H1 (cell line): ENCODE measurements at regions not wholly inside any gene's neighbourhood (a gene's known extent, or its start where the extent isn't known, plus 50 kb on each side); places are given as distances from the start of the nearest gene placed in this dataset.

Experiments
- CTCF ChIA-PET: fragments of 300-600 bp; sonication (Branson Sonifier 250); formaldehyde crosslinking; loops from one replicate; lab custom pipeline; 2021; ENCODE audit not compliant: partially characterized antibody; lab: Charles Lee
- POLR2A ChIA-PET: fragments of 300-600 bp; sonication (Branson Sonifier 250); formaldehyde crosslinking; loops from one replicate; lab custom pipeline; 2021; ENCODE audit warnings: inconsistent platforms; ENCODE audit not compliant: partially characterized antibody; lab: Charles Lee
- DNase-seq, 2 experiments: peaks; one replicate each; pipeline versions ENCODE4 v3.0.0 to v3.0.0-alpha.2; 2010 to 2022; ENCODE audit warnings: low spot score in 2 of 2, low read depth in 1 of 2, mixed read lengths in 1 of 2
- FAIRE-seq: peaks from 2 replicates; lab custom pipeline; 2011; peaks lifted over from hg19 to GRCh38; lab: Jason Lieb, UNC
- H2AFZ ChIP-seq: 2 replicates; pipeline ENCODE4 v1.8.1; 2012; ENCODE audit warnings: low read length, inconsistent platforms
- H2AK5ac ChIP-seq: 2 replicates; pipeline ENCODE4 v1.6.1; 2013; ENCODE audit warnings: low read depth, low read length
- H2BK120ac ChIP-seq: replicated peaks from 2 replicates; pipeline ENCODE3; 2013; ENCODE audit warnings: low read depth, low read length, inconsistent platforms
- H2BK12ac ChIP-seq: 2 replicates; pipeline ENCODE4 v1.6.1; 2013; ENCODE audit warnings: low read depth, low read length
- H2BK15ac ChIP-seq: 2 replicates; pipeline ENCODE4 v1.6.1; 2013; ENCODE audit warnings: low read length
- H2BK20ac ChIP-seq: 2 replicates; pipeline ENCODE4 v1.6.1; 2013; ENCODE audit warnings: low read length
- H2BK5ac ChIP-seq: 2 replicates; pipeline ENCODE4 v1.6.1; 2013; ENCODE audit warnings: low read depth, low read length
- H3K14ac ChIP-seq: 2 replicates; pipeline ENCODE4 v1.6.1; 2013; ENCODE audit warnings: inconsistent platforms; ENCODE audit not compliant: insufficient read length
- H3K18ac ChIP-seq: 2 replicates; pipeline ENCODE4 v1.6.1; 2013; ENCODE audit warnings: low read length; ENCODE audit errors: extremely low read depth
- H3K23ac ChIP-seq: 2 replicates; pipeline ENCODE4 v1.6.1; 2013; ENCODE audit warnings: inconsistent platforms; ENCODE audit not compliant: insufficient read length
- H3K23me2 ChIP-seq: 2 replicates; pipeline ENCODE4 v1.6.1; 2013; ENCODE audit warnings: low read depth, low read length
- H3K27ac ChIP-seq: 2 replicates; pipeline ENCODE4 v1.6.1; 2011; ENCODE audit warnings: low read depth, low read length, inconsistent platforms
- H3K27me3 ChIP-seq, 4 experiments: replicated peaks in 1 of 4; 1 replicate in 1 of 4; 2 replicates in 3 of 4; pipeline versions ENCODE4 v1.6.1 to v1.8.1; 2011 to 2013; ENCODE audit warnings: low read length in 3 of 4, mild to moderate bottlenecking in 3 of 4, inconsistent platforms in 2 of 4, mixed read lengths in 2 of 4, moderate library complexity in 1 of 4; ENCODE audit not compliant: control insufficient read depth in 3 of 4, insufficient read depth in 3 of 4; ENCODE audit errors: extremely low read depth in 1 of 4
- H3K36me3 ChIP-seq, 4 experiments: 2 replicates each; pipeline versions ENCODE4 v1.6.1 to v1.8.1; 2011 to 2013; ENCODE audit warnings: mild to moderate bottlenecking in 4 of 4, low read length in 3 of 4, moderate library complexity in 2 of 4, control low read depth in 1 of 4, inconsistent platforms in 1 of 4; ENCODE audit not compliant: insufficient read depth in 4 of 4, control insufficient read depth in 2 of 4
- H3K4ac ChIP-seq: replicated peaks from 2 replicates; pipeline ENCODE3; 2013; ENCODE audit warnings: low read length, low read depth, mixed read lengths, inconsistent platforms; ENCODE audit not compliant: insufficient read length
- H3K4me1 ChIP-seq, 4 experiments: replicated peaks in 1 of 4; 1 replicate in 1 of 4; 2 replicates in 3 of 4; pipeline versions ENCODE4 v1.6.1 to v1.8.1; 2011 to 2013; ENCODE audit warnings: low read length in 3 of 4, inconsistent platforms in 2 of 4, mixed read lengths in 1 of 4; ENCODE audit not compliant: insufficient read depth in 4 of 4, control insufficient read depth in 3 of 4
- H3K4me2 ChIP-seq, 2 experiments: 2 replicates each; pipeline versions ENCODE4 v1.6.1 to v1.8.1; 2011 to 2013; ENCODE audit warnings: low read depth in 2 of 2, low read length in 2 of 2, control low read depth in 1 of 2, inconsistent platforms in 1 of 2, mild to moderate bottlenecking in 1 of 2; ENCODE audit not compliant: insufficient read depth in 1 of 2
- H3K4me3 ChIP-seq, 4 experiments: fragments of 200-600, 300-600 bp in 1 of 4; sonication (generic), shearing (Covaris generic), sonication (Bioruptor Twin) in 1 of 4; 2 replicates each; pipeline versions ENCODE4 v1.5.1 to v1.8.1; 2011 to 2016; ENCODE audit warnings: low read length in 4 of 4, low read depth in 3 of 4, control low read depth in 2 of 4, inconsistent platforms in 2 of 4, mild to moderate bottlenecking in 2 of 4, mixed read lengths in 1 of 4, moderate library complexity in 1 of 4; ENCODE audit not compliant: insufficient read depth in 2 of 4; ENCODE audit errors: extremely low read depth in 1 of 4
- H3K56ac ChIP-seq: replicated peaks from 2 replicates; pipeline ENCODE3; 2013; ENCODE audit warnings: low read depth, mild to moderate bottlenecking, mixed read lengths, low read length, inconsistent platforms; ENCODE audit not compliant: insufficient read length
- H3K79me1 ChIP-seq: 2 replicates; pipeline ENCODE4 v1.6.1; 2013; ENCODE audit warnings: low read depth, low read length, control low read depth
- H3K79me2 ChIP-seq, 2 experiments: 2 replicates each; pipeline versions ENCODE4 v1.6.1 to v1.8.1; 2012 to 2013; ENCODE audit warnings: low read length in 2 of 2, mild to moderate bottlenecking in 2 of 2, inconsistent platforms in 1 of 2; ENCODE audit not compliant: insufficient read depth in 2 of 2, control insufficient read depth in 1 of 2
- H3K9ac ChIP-seq, 4 experiments: replicated peaks in 1 of 4; 1 replicate in 1 of 4; 2 replicates in 3 of 4; pipeline versions ENCODE4 v1.6.1 to v1.8.1; 2011 to 2013; ENCODE audit warnings: low read depth in 3 of 4, low read length in 3 of 4, control low read depth in 2 of 4, mild to moderate bottlenecking in 2 of 4, moderate library complexity in 2 of 4, inconsistent platforms in 1 of 4; ENCODE audit errors: extremely low read depth in 1 of 4
- H3K9me3 ChIP-seq, 2 experiments: 2 replicates each; pipeline versions ENCODE4 v1.6.1 to v1.8.1; 2012 to 2013; ENCODE audit warnings: mild to moderate bottlenecking in 2 of 2, moderate library complexity in 2 of 2, control low read depth in 1 of 2, inconsistent platforms in 1 of 2, low read depth in 1 of 2, low read length in 1 of 2, mixed read lengths in 1 of 2; ENCODE audit not compliant: insufficient read depth in 2 of 2
- H4K20me1 ChIP-seq, 2 experiments: replicated peaks in 1 of 2; 2 replicates each; pipeline versions ENCODE3 to v1.8.1; 2011 to 2013; ENCODE audit warnings: inconsistent platforms in 2 of 2, low read length in 2 of 2, mild to moderate bottlenecking in 1 of 2; ENCODE audit not compliant: insufficient read depth in 2 of 2, control insufficient read depth in 1 of 2
- H4K5ac ChIP-seq: 2 replicates; pipeline ENCODE4 v1.6.1; 2013; ENCODE audit warnings: low read length, low read depth, mixed read lengths, inconsistent platforms; ENCODE audit not compliant: insufficient read length
- H4K8ac ChIP-seq: 2 replicates; pipeline ENCODE4 v1.8.0; 2013; ENCODE audit warnings: mild to moderate bottlenecking, moderate library complexity, low read length, inconsistent platforms; ENCODE audit not compliant: insufficient read depth; ENCODE audit errors: extremely low read depth
- H4K91ac ChIP-seq: replicated peaks from 2 replicates; pipeline ENCODE3; 2013; ENCODE audit warnings: low read length, mixed read lengths, inconsistent platforms; ENCODE audit not compliant: insufficient read length
- BACH1 ChIP-seq: IDR thresholded peaks from 2 replicates; pipeline ENCODE4 v1.6.1; 2012; ENCODE audit warnings: low read length, improper control_type of control experiment
- EP300 ChIP-seq, 2 experiments: IDR thresholded peaks; 1 replicate in 1 of 2; 2 replicates in 1 of 2; pipeline ENCODE4 v1.6.1; 2011 to 2012; ENCODE audit warnings: low read depth in 2 of 2, low read length in 2 of 2, mild to moderate bottlenecking in 2 of 2, borderline replicate concordance in 1 of 2, inconsistent platforms in 1 of 2, moderate library complexity in 1 of 2
- FOSL1 ChIP-seq: IDR thresholded peaks from 2 replicates; pipeline ENCODE4 v1.6.1; 2011; ENCODE audit warnings: mild to moderate bottlenecking, low read depth, low read length, moderate library complexity; ENCODE audit not compliant: insufficient read depth
- HDAC2 ChIP-seq, 2 experiments: fragments of 300-600 bp in 1 of 2; sonication (generic) in 1 of 2; IDR thresholded peaks; 2 replicates each; pipeline ENCODE4 v1.6.1; 2011 to 2012; ENCODE audit warnings: low read depth in 2 of 2, low read length in 2 of 2, mild to moderate bottlenecking in 2 of 2, moderate library complexity in 2 of 2, borderline replicate concordance in 1 of 2, inconsistent platforms in 1 of 2
- JUN ChIP-seq: IDR thresholded peaks from 2 replicates; pipeline ENCODE4 v1.6.1; 2011; ENCODE audit warnings: low read depth, mild to moderate bottlenecking, improper control_type of control experiment, low read length
- SRF ChIP-seq: IDR thresholded peaks from 2 replicates; pipeline ENCODE4 v1.6.1; 2011; ENCODE audit warnings: mild to moderate bottlenecking, low read depth, low read length, moderate library complexity
- TCF12 ChIP-seq: IDR thresholded peaks from 2 replicates; pipeline ENCODE4 v1.6.1; 2011; ENCODE audit warnings: low read depth, mild to moderate bottlenecking, low read length
- WGBS, 2 experiments: shearing (Covaris generic) in 1 of 2; methylation state at CpG; one replicate each; pipeline versions ENCODE4 v1.1.6 to v1.1.7; 2013 to 2015; ENCODE audit warnings: low lambda C conversion rate in 2 of 2, mixed read lengths in 2 of 2, inconsistent platforms in 1 of 2, low coverage in 1 of 2, missing lambda C conversion rate in 1 of 2; ENCODE audit not compliant: insufficient replicate concordance in 2 of 2, insufficient coverage in 1 of 2, insufficient read length in 1 of 2; ENCODE audit errors: extremely low coverage in 1 of 2, missing lambda C conversion rate in 1 of 2; 5-methylcytosine and 5-hydroxymethylcytosine counted together
- TF ChIP-seq, protein P1 (sequence below): IDR thresholded peaks from 2 replicates; pipeline ENCODE4 v1.6.1; 2012; ENCODE audit warnings: low read length, inconsistent platforms

DNA sequence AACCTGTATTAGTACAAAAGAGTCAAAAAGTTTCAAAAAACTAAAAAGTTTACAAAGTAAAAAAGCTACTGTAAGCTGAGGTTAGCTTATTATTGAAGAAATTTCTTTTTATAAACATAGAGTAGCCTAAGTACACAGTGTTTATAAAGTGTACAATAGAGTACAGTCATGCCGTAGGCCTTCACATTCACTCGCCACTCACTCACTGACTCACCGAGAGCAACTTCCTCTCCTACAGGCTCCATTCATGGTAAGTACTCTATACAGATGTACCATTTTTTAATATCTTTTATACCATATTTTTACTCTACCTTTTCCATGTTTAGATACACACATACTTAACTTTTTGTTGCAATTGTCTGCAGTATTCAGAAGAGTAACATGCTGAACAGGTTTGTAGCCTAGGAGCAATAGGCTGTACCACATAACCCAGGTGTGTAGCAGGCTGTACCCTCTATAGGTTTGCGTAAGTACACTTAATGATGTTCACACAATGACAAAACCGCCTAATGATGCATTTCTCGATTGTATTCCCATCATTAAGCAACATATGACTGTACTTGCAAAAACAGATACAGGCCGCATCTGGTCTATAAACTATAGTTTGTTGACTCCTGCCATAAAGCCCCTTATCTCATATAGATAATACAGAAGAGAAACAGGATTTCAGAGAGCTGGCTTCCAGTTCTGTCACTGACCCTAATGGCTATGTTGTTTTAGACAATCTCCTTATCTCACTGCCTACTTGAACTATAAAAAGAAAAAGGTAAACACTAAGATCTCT, 438.8 kb downstream of the HTR7 start:
- H2BK15ac ChIP-seq: no peak overlapping the region
- no peak for TF ChIP-seq SRF
- TF ChIP-seq EP300 (IDR thresholded peaks at IDR 0.05; ENCODE audit: borderline replicate concordance in 1 of 2, low read depth in 2 of 2, low read length in 2 of 2): no peak
- TF ChIP-seq FOSL1: no peak
- TF ChIP-seq TCF12: no peak
- no peak for TF ChIP-seq BACH1
- no peak for TF ChIP-seq JUN
- no peak for TF ChIP-seq HDAC2 (IDR thresholded peaks at IDR 0.05; ENCODE audit: borderline replicate concordance in 1 of 2, low read depth in 2 of 2, low read length in 2 of 2)
- TF ChIP-seq, protein P1, sequence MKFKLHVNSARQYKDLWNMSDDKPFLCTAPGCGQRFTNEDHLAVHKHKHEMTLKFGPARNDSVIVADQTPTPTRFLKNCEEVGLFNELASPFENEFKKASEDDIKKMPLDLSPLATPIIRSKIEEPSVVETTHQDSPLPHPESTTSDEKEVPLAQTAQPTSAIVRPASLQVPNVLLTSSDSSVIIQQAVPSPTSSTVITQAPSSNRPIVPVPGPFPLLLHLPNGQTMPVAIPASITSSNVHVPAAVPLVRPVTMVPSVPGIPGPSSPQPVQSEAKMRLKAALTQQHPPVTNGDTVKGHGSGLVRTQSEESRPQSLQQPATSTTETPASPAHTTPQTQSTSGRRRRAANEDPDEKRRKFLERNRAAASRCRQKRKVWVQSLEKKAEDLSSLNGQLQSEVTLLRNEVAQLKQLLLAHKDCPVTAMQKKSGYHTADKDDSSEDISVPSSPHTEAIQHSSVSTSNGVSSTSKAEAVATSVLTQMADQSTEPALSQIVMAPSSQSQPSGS: no peak
- no peak overlapping the region for H3K56ac ChIP-seq
- H4K5ac ChIP-seq: no peak overlapping the region
- no peak overlapping the region for H2BK120ac ChIP-seq
- H2BK5ac ChIP-seq: no peak overlapping the region
- H3K4ac ChIP-seq: no peak overlapping the region
- H3K27me3 ChIP-seq: no peaks in the 10 kb centered on the region
- ChIA-PET POLR2A (no interaction called here), CTCF (no interaction called here)
- H3K27ac ChIP-seq: no peak overlapping the region
- no peak overlapping the region for H3K4me3 ChIP-seq
- no peaks in the 10 kb centered on the region for H4K20me1 ChIP-seq
- no peak overlapping the region for H3K18ac ChIP-seq
- no peaks in the 10 kb centered on the region for H3K79me2 ChIP-seq
- WGBS, 2 experiments: 95% methylated on average over 7 of the region's 7 CpGs; no CpG with 5 or more reads in 1 of the 2 experiments
- no peak overlapping the region for H4K8ac ChIP-seq
- H2AK5ac ChIP-seq: no peak overlapping the region
- H4K91ac ChIP-seq: no peak overlapping the region
- H3K23ac ChIP-seq: no peak overlapping the region
- H3K4me2 ChIP-seq: no peak overlapping the region
- H3K36me3 ChIP-seq: no peaks in the 10 kb centered on the region
- H3K4me1 ChIP-seq: no peaks in the 10 kb centered on the region
- no peak overlapping the region for H3K9ac ChIP-seq
- no peak overlapping the region for H2BK20ac ChIP-seq
- no peaks in the 10 kb centered on the region for H3K23me2 ChIP-seq
- H2AFZ ChIP-seq: no peak overlapping the region
- no peak overlapping the region for H3K14ac ChIP-seq
- no peaks in the 10 kb centered on the region for H3K79me1 ChIP-seq
- H3K9me3 ChIP-seq: no peaks in the 10 kb centered on the region
- FAIRE-seq (no peak), DNase-seq (no peak)
- H2BK12ac ChIP-seq: no peak overlapping the region
